GM03348 (cell line): ENCODE measurements at regions not wholly inside any gene's neighbourhood (a gene's known extent, or its start where the extent isn't known, plus 50 kb on each side); places are given as distances from the start of the nearest gene placed in this dataset.
"Not testable (repeated sequence)": the region's sequence is repeated elsewhere in the genome, so short reads cannot be mapped to it uniquely, and the experiment has no call there.

Experiments
- DNase-seq: peaks from one replicate; pipeline ENCODE4 v3.0.0; 2012; ENCODE audit warnings: low spot score

GRCh38 chr16:87033541-87034300, 283.5 kb downstream of the C16orf95 start:
- no peak for DNase-seq

- no peak for DNase-seq
Observed at GRCh38 chr16:87034317-87034716, 282.9 kb downstream of the C16orf95 start.

- no peak for DNase-seq
Observed at GRCh38 chr16:87035053-87035452, 282.1 kb downstream of the C16orf95 start.

GRCh38 chr16:87037012-87037411, 280.2 kb downstream of the C16orf95 start:
- no peak for DNase-seq

- not testable (repeated sequence) for DNase-seq
Observed at GRCh38 chr16:87038528-87038927, 278.7 kb downstream of the C16orf95 start.

GRCh38 chr16:87040169-87041117, 276.7 kb downstream of the C16orf95 start:
- no peak for DNase-seq

- DNase-seq = no peak
Observed at GRCh38 chr16:87041286-87041685, 275.9 kb downstream of the C16orf95 start.

- no peak for DNase-seq
Observed at GRCh38 chr16:87042551-87043230, 274.5 kb downstream of the C16orf95 start.

GRCh38 chr16:87043231-87044031, 273.8 kb downstream of the C16orf95 start:
- no peak for DNase-seq

GRCh38 chr16:87044032-87044382, 273.2 kb downstream of the C16orf95 start:
- DNase-seq = no peak

- no peak for DNase-seq
Observed at GRCh38 chr16:87044829-87045228, 272.4 kb downstream of the C16orf95 start.

- DNase-seq = no peak
Observed at GRCh38 chr16:87045466-87046216, 271.6 kb downstream of the C16orf95 start.

GRCh38 chr16:87046235-87046634, 271.0 kb downstream of the C16orf95 start:
- DNase-seq = no peak

GRCh38 chr16:87047221-87048037, 269.8 kb downstream of the C16orf95 start:
- no peak for DNase-seq

GRCh38 chr16:87048038-87048729, 269.0 kb downstream of the C16orf95 start:
- DNase-seq = no peak

- DNase-seq = no peak
Observed at GRCh38 chr16:87048730-87049115, 268.5 kb downstream of the C16orf95 start.

- DNase-seq = not testable (repeated sequence)
Observed at GRCh38 chr16:87049216-87049615, 268.0 kb downstream of the C16orf95 start.

- no peak for DNase-seq
Observed at GRCh38 chr16:87050142-87050541, 267.1 kb downstream of the C16orf95 start.

GRCh38 chr16:87051526-87052320, 265.5 kb downstream of the C16orf95 start:
- DNase-seq = no peak
